D721Med (cell line): ENCODE measurements at regions not wholly inside any gene's neighbourhood (a gene's known extent, or its start where the extent isn't known, plus 50 kb on each side); places are given as distances from the start of the nearest gene placed in this dataset.

ENCODE experiments used
- DNase-seq: peaks from one replicate; pipeline ENCODE4 v3.0.0; 2011; ENCODE audit warnings: low spot score; ENCODE audit not compliant: insufficient read length
- FAIRE-seq: peaks from 2 replicates; lab custom pipeline; 2011; peaks lifted over from hg19 to GRCh38; lab: Jason Lieb, UNC
- CTCF ChIP-seq: IDR thresholded peaks from 2 replicates; pipeline ENCODE4 v1.5.1; 2012; ENCODE audit warnings: mild to moderate bottlenecking, control low read depth; ENCODE audit not compliant: insufficient read depth; ENCODE audit errors: missing control alignments

- DNase-seq (no peak), FAIRE-seq (no peak)
- no peak for TF ChIP-seq CTCF
These were observed 162.6 kb upstream of the FHL2 start for GRCh38 chr2:105561401-105561800.

DNA sequence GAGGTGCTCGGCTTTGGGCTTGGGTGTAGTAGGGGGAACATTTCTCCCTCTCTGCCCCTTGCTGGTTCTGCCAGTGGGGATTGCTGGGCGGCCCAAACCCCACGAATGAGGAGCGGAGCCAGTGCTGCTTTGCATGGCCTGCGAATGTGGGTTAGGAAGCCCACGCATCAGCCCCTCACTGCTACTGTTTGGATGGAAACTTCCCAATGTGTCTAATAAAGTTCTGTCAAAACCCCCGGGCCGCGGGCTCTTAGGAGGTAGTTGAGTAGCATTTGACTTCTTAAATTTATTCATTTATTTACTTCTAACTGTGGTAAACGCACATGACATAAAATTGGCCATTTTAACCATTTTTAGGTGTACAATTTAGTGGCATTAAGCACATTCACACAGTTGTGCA, 161.3 kb upstream of the FHL2 start:
- no peak for FAIRE-seq
- no peak for DNase-seq
- TF ChIP-seq CTCF: no peak

DNA sequence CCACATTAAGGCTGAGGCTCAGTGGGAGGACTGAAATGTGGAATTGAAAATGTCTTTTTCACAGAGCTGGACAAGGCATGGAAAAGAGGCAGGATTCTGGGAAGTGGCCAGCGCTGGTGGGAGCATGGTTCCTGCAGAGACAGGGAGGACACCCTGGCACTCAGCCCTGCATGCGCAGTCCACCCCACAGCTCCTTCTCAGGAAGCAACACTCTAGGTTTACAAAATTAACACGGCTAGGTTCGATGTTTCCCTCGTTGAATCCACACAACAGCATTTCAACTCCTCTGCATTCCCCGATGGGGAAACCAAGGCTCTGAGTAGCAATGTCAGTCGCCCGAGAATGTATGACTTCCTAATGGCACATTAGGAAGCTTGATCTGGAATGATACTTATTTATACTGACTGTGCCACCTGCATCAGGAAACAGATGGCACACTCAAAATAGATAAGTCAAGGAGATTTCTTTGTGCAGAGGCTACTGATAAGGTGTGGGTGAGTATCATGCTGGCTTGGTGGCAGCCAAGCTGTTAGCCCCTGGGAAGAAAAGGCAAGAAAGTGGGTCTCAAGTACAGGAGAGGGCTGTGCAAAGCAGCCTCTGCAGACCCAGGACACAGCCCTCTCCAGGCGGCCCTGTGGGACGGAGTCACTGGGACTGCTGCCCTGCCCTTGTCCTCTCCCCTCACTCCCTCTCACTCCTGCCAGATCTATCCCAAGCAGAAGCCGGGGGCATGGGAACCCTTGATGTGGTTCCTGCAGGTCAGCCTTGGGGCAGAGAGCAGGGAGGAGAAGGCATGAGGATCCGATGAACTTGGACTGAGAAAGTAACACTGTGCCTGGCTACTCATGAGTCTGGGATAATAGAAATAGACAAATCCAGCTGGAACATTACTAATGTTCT, 158.4 kb upstream of the FHL2 start:
- no peak for TF ChIP-seq CTCF
- no peak for DNase-seq
- no peak for FAIRE-seq

DNA sequence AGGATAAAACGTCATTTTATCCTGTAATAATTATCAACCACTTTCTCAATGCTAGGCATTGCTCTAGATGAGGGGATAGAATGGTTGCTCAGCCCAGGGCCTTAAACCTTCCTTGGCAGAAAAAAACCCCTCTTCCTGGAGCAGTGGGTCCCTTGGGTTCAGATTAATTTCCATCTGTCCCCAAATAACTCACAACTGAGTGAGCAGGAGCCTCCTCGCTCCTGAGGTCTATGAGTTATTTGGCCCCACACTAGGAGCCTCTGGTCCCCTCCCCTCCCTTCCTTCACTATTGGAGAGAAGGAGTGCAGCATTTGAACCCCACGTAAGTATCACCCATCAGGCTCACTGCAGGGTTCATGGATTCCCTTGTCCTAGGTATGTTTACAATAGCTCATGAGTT, 157.5 kb upstream of the FHL2 start:
- no peak for DNase-seq
- FAIRE-seq: no peak
- no peak for TF ChIP-seq CTCF

DNA sequence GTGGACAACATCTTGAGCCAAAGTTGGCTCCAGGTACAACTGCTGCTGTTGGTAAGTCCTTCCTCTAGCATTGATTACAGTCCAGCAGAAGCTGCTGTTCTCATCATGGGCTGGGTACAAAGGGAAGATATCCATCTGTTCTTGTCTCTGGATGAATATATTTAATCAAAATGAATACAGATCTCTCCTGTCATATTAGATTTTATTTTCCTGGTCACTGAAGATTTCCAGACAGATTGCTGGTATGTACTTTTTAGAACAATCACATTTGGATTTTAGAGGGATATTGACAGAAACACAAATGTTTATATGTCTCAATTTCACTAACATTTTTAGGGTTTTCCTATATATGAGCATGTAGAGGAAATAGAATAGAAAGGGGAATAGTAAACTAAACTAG, 155.4 kb upstream of the FHL2 start:
- no peak for TF ChIP-seq CTCF
- FAIRE-seq: no peak

DNA sequence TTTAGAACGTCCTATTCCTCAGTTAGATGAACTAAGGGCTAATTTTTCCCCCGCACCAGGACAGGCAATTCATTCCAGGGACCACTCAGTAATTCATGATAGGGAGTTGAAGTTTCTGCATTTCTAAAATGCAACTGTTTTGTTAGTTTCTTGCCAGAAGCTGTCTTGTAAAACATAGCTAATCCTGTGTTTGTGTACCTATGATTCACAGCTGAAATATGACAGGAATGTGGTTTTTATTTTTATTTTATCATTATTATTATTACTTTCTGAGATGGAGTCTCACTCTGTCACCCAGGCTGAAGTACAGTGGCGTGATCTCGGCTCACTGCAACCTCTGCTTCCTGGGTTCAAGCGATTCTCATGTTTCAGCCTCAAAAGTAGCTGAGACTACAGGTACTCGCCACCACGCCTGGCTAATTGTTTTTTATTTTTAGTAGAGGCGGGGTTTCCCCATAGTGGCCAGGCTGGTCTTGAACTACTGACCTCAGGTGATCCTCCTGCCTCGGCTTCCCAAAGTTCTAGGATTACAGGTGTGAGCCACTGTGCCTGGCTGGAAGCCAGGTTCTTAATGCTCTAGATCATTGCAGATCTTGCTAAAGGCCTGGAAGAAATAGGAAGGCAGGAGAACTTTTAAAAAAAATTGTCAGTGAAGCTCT, 154.8 kb upstream of the FHL2 start:
- DNase-seq (no peak), FAIRE-seq (no peak)

More for the DNA sequence above, 155.4 kb upstream of the FHL2 start:
- DNase-seq: no peak

More for the DNA sequence above, 154.8 kb upstream of the FHL2 start:
- no peak for TF ChIP-seq CTCF
